Testis (tissue), 2 donors: ENCODE measurements at regions not wholly inside any gene's neighbourhood (a gene's known extent, or its start where the extent isn't known, plus 50 kb on each side); places are given as distances from the start of the nearest gene placed in this dataset.
"Not testable (repeated sequence)": the region's sequence is repeated elsewhere in the genome, so short reads cannot be mapped to it uniquely, and the experiment has no call there.

ENCODE experiments used
- DNase-seq: peaks from one replicate; pipeline ENCODE4 v3.0.0-alpha.2; 2019
- H3K27ac ChIP-seq, 2 donors: fragments of 200-600 bp; sonication (generic); one replicate each; pipeline ENCODE4 v1.5.1; 2019
- H3K27me3 ChIP-seq: fragments of 200-600 bp; sonication (generic); one replicate; pipeline ENCODE4 v1.5.1; 2019
- H3K36me3 ChIP-seq: fragments of 200-600 bp; sonication (generic); one replicate; pipeline ENCODE4 v1.5.1; 2017; ENCODE audit warnings: low read depth; ENCODE audit errors: missing control alignments
- H3K4me1 ChIP-seq: fragments of 200-600 bp; sonication (generic); one replicate; pipeline ENCODE4 v1.5.1; 2019
- H3K4me3 ChIP-seq, 2 donors: fragments of 200-600 bp; sonication (generic); one replicate each; pipeline ENCODE4 v1.5.1; 2017 to 2019
- H3K9me3 ChIP-seq: fragments of 200-600 bp; sonication (generic); one replicate; pipeline ENCODE4 v1.5.1; 2017
- POLR2A ChIP-seq: fragments of 450-650 bp; IDR thresholded peaks from one replicate; pipeline ENCODE4 v1.6.1; 2017; ENCODE audit warnings: antibody characterized with exemption, mild to moderate bottlenecking, moderate library complexity
- WGBS, 2 donors: methylation state at CpG; one replicate each; pipeline ENCODE4 v1.1.5; 2018; 5-methylcytosine and 5-hydroxymethylcytosine counted together
- intact Hi-C: fragments of 100-400 bp; cut with DNase I; formaldehyde crosslinking; loops from one replicate; pipeline ENCODE4 v1.15.1; 2023; ENCODE audit warnings: low total_unique reads
- TF ChIP-seq, protein P1 (sequence below), 3 experiments: fragments of 450-650 bp in 2 of 3; fragments of 200-600 bp in 1 of 3; sonication (generic) in 1 of 3; IDR thresholded peaks; one replicate each; pipeline ENCODE4 v1.5.1; 2016 to 2019; ENCODE audit warnings: antibody characterized with exemption in 3 of 3, mild to moderate bottlenecking in 2 of 3, moderate library complexity in 1 of 3

- WGBS, 2 donors: 76 to 79% methylated on average over 1 of the region's 1 CpG
- no peaks in the 10 kb centered on the region for H3K36me3 ChIP-seq
- no peak for DNase-seq
- H3K4me1 ChIP-seq: no peaks in the 10 kb centered on the region
- H3K27ac ChIP-seq: no peak overlapping the region
- H3K9me3 ChIP-seq: no peaks in the 10 kb centered on the region
- intact Hi-C loops: no loop called here
- TF ChIP-seq, protein P1, sequence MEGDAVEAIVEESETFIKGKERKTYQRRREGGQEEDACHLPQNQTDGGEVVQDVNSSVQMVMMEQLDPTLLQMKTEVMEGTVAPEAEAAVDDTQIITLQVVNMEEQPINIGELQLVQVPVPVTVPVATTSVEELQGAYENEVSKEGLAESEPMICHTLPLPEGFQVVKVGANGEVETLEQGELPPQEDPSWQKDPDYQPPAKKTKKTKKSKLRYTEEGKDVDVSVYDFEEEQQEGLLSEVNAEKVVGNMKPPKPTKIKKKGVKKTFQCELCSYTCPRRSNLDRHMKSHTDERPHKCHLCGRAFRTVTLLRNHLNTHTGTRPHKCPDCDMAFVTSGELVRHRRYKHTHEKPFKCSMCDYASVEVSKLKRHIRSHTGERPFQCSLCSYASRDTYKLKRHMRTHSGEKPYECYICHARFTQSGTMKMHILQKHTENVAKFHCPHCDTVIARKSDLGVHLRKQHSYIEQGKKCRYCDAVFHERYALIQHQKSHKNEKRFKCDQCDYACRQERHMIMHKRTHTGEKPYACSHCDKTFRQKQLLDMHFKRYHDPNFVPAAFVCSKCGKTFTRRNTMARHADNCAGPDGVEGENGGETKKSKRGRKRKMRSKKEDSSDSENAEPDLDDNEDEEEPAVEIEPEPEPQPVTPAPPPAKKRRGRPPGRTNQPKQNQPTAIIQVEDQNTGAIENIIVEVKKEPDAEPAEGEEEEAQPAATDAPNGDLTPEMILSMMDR (IDR thresholded peaks at IDR 0.05): no peak
- no peak for TF ChIP-seq POLR2A
- H3K27me3 ChIP-seq: no peaks in the 10 kb centered on the region
- no peak overlapping the region for H3K4me3 ChIP-seq
These were observed 1328.2 kb upstream of the NUDT12 start for GRCh38 chr5:104890767-104891166.

- H3K36me3 ChIP-seq: no peaks in the 10 kb centered on the region
- TF ChIP-seq POLR2A: no peak
- TF ChIP-seq, protein P1 (IDR thresholded peaks at IDR 0.05): no peak
- no peaks in the 10 kb centered on the region for H3K9me3 ChIP-seq
- 79 to 81% methylated on average over 4 of the region's 4 CpGs for WGBS, 2 donors
- H3K4me1 ChIP-seq: no peaks in the 10 kb centered on the region
- DNase-seq: no peak
- intact Hi-C loops: no loop called here
- no peaks in the 10 kb centered on the region for H3K27me3 ChIP-seq
- H3K27ac ChIP-seq: no peak overlapping the region
- H3K4me3 ChIP-seq: no peak overlapping the region
These were observed 1296.8 kb upstream of the NUDT12 start for GRCh38 chr5:104859437-104859836.

GRCh38 chr5:104852099-104852498, 1289.5 kb upstream of the NUDT12 start:
- intact Hi-C loops, DNase-seq: not testable (repeated sequence)

DNA sequence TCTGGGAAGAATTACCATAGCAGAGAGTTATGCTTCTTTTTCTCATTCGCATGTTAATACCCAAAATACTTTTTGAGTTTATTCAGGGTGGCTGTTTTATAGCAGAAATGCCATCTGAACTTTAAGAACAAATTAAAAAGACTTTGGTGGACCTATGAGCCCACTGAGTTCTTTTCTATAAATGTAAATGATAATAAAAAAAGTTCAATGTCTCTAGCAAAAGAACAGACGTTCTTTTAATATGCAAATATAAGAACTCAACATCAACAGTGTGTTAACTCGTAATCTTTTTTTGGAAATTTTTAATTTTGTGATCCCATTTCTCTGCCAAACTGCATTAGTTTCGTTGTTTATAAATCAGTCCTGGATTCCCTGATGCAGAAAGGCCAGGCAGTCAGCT, 1283.0 kb upstream of the NUDT12 start:
- no peak for DNase-seq
- intact Hi-C loops: no loop called here
- WGBS, 2 donors: 68 to 72% methylated on average over 4 of the region's 4 CpGs
- Histone ChIP-seq H3K36me3 (no peaks in the 10 kb centered on the region), H3K27me3 (no peaks in the 10 kb centered on the region), H3K4me3 (no peak overlapping the region), H3K4me1 (no peaks in the 10 kb centered on the region), H3K9me3 (no peaks in the 10 kb centered on the region), H3K27ac (no peak overlapping the region)
- TF ChIP-seq POLR2A: no peak
- TF ChIP-seq, protein P1 (IDR thresholded peaks at IDR 0.05): no peak

More at GRCh38 chr5:104852099-104852498, 1289.5 kb upstream of the NUDT12 start:
- H3K4me1 ChIP-seq, H3K4me3 ChIP-seq, H3K9me3 ChIP-seq, H3K27ac ChIP-seq, H3K27me3 ChIP-seq, H3K36me3 ChIP-seq: not testable (repeated sequence)
- 95 to 97% methylated on average over 5 of the region's 5 CpGs for WGBS, 2 donors

- intact Hi-C loops: no loop called here
- H3K9me3 ChIP-seq: no peaks in the 10 kb centered on the region
- H3K4me3 ChIP-seq: no peak overlapping the region
- 48 to 63% methylated on average over 2 of the region's 2 CpGs for WGBS, 2 donors
- H3K27me3 ChIP-seq: no peaks in the 10 kb centered on the region
- H3K36me3 ChIP-seq: no peaks in the 10 kb centered on the region
- TF ChIP-seq, protein P1 (IDR thresholded peaks at IDR 0.05): no peak
- TF ChIP-seq POLR2A: no peak
- H3K27ac ChIP-seq: no peak overlapping the region
- H3K4me1 ChIP-seq: no peaks in the 10 kb centered on the region
- DNase-seq: no peak
These were observed 1281.2 kb upstream of the NUDT12 start for GRCh38 chr5:104843822-104844221.
